Aorta (tissue), 5 donors: ENCODE measurements at regions not wholly inside any gene's neighbourhood (a gene's known extent, or its start where the extent isn't known, plus 50 kb on each side); places are given as distances from the start of the nearest gene placed in this dataset.

Experiments used
- ATAC-seq: fragments of 200-7000 bp; cut with Tn5 transposase; one replicate; pipeline ENCODE4 v1.9.1; 2022; ENCODE audit warnings: moderate library complexity; ENCODE audit not compliant: low FRiP score
- DNase-seq, 2 donors: peaks; one replicate each; pipeline ENCODE4 v3.0.0-alpha.2; 2020
- H3K27ac ChIP-seq, 2 donors: one replicate each; pipeline ENCODE4 v1.5.1; 2013; ENCODE audit warnings: low read length in 2 of 2, mild to moderate bottlenecking in 2 of 2, moderate library complexity in 2 of 2, control low read depth in 1 of 2, inconsistent platforms in 1 of 2, low read depth in 1 of 2
- H3K27me3 ChIP-seq, 2 donors: one replicate each; pipeline ENCODE4 v1.6.1; 2013; ENCODE audit warnings: control low read depth in 1 of 2, low read length in 1 of 2, mild to moderate bottlenecking in 1 of 2, moderate library complexity in 1 of 2; ENCODE audit not compliant: insufficient read depth in 2 of 2, control insufficient read depth in 1 of 2
- H3K36me3 ChIP-seq, 2 donors: one replicate each; pipeline ENCODE4 v1.6.1; 2013; ENCODE audit warnings: control low read depth in 1 of 2, low read length in 1 of 2, mild to moderate bottlenecking in 1 of 2; ENCODE audit not compliant: insufficient read depth in 2 of 2, control insufficient read depth in 1 of 2
- H3K4me1 ChIP-seq, 2 donors: one replicate each; pipeline ENCODE4 v1.6.1; 2013; ENCODE audit warnings: low read length in 2 of 2, control low read depth in 1 of 2, mild to moderate bottlenecking in 1 of 2, moderate library complexity in 1 of 2; ENCODE audit not compliant: insufficient read depth in 2 of 2, control insufficient read depth in 1 of 2
- H3K4me3 ChIP-seq, 2 donors: one replicate each; pipeline ENCODE4 v1.5.1; 2013; ENCODE audit warnings: low read length in 2 of 2, control low read depth in 1 of 2, mild to moderate bottlenecking in 1 of 2
- H3K9me3 ChIP-seq: one replicate; pipeline ENCODE4 v1.6.1; 2013; ENCODE audit warnings: mild to moderate bottlenecking, low read length; ENCODE audit not compliant: control insufficient read depth
- WGBS, 2 donors: extraction: QIAGEN DNeasy Blood & Tissue Kit; methylation state at CpG; one replicate each; pipeline ENCODE4 v1.1.7; 2013; 5-methylcytosine and 5-hydroxymethylcytosine counted together
- intact Hi-C, 2 donors: fragments of 100-400 bp; cut with DNase I; formaldehyde crosslinking; loops; one replicate each; pipeline versions ENCODE4 v1.14.2 to v1.15.0; 2022
- donor health status: healthy with polysubstance abuse.
- donor health status: Bipolar disorder and iron deficiency.
- donor health status: DM: no; HTN: no; CAD: no.
- donor health status: DM: no; HTN: no; CAD: no.
- donor health status: DM: yes; HTN: yes; CAD: no.

GRCh38 chr14:98982986-98983385 lies 289.0 kb downstream of the BCL11B start:
- DNase-seq (no peak), ATAC-seq (no peak)
- intact Hi-C loops, result no loop called here
- H3K4me3 ChIP-seq, result no peak overlapping the region
- no peak overlapping the region for H3K27ac ChIP-seq
- peaks cover 2% of the 10 kb centered on the region for H3K9me3 ChIP-seq
- no peaks in the 10 kb centered on the region for H3K27me3 ChIP-seq
- 74 to 77% methylated on average over 8 of the region's 8 CpGs for WGBS, 2 donors
- no peaks in the 10 kb centered on the region for H3K36me3 ChIP-seq
- H3K4me1 ChIP-seq, result no peaks in the 10 kb centered on the region

- DNase-seq, result no peak
- H3K36me3 ChIP-seq, result no peaks in the 10 kb centered on the region
- intact Hi-C loops, result no loop called here
- WGBS, 2 donors, result 76 to 79% methylated on average over 11 of the region's 11 CpGs
- H3K27ac ChIP-seq, result no peak overlapping the region
- no peaks in the 10 kb centered on the region for H3K4me1 ChIP-seq
- peaks cover 2% of the 10 kb centered on the region for H3K9me3 ChIP-seq
- no peaks in the 10 kb centered on the region for H3K27me3 ChIP-seq
- ATAC-seq, result no peak
- H3K4me3 ChIP-seq, result no peak overlapping the region
Observed at GRCh38 chr14:98984027-98984718, 287.8 kb downstream of the BCL11B start.

- intact Hi-C loops, result no loop called here
- ATAC-seq, result no peak
- 90 to 91% methylated on average over 7 of the region's 7 CpGs for WGBS, 2 donors
Observed at GRCh38 chr14:98984719-98985041, 287.3 kb downstream of the BCL11B start.

GRCh38 chr14:98993818-98994217 lies 278.2 kb downstream of the BCL11B start:
- H3K36me3 ChIP-seq, result no peaks in the 10 kb centered on the region
- no peak overlapping the region for H3K4me3 ChIP-seq
- H3K4me1 ChIP-seq, result no peaks in the 10 kb centered on the region
- H3K27me3 ChIP-seq, result no peaks in the 10 kb centered on the region
- ATAC-seq (no peak), DNase-seq (no peak)
- WGBS, 2 donors, result 82 to 87% methylated on average over 1 of the region's 1 CpG
- H3K27ac ChIP-seq, result no peak overlapping the region
- H3K9me3 ChIP-seq, result peaks cover 3% of the 10 kb centered on the region
- intact Hi-C loops, result no loop called here

More at GRCh38 chr14:98984719-98985041, 287.3 kb downstream of the BCL11B start:
- Histone ChIP-seq H3K9me3 (no peaks in the 10 kb centered on the region), H3K4me1 (no peaks in the 10 kb centered on the region), H3K4me3 (no peak overlapping the region), H3K36me3 (no peaks in the 10 kb centered on the region), H3K27me3 (no peaks in the 10 kb centered on the region), H3K27ac (no peak overlapping the region)
- DNase-seq, result peak in 1 of 2 donors; percentile 47

- H3K4me1 ChIP-seq, result no peaks in the 10 kb centered on the region
- H3K27ac ChIP-seq, result no peak overlapping the region
- peaks cover 3% of the 10 kb centered on the region for H3K9me3 ChIP-seq
- H3K4me3 ChIP-seq, result no peak overlapping the region
- WGBS, 2 donors, result 94% methylated on average over 3 of the region's 3 CpGs
- DNase-seq (no peak), ATAC-seq (no peak)
- no peaks in the 10 kb centered on the region for H3K27me3 ChIP-seq
- H3K36me3 ChIP-seq, result no peaks in the 10 kb centered on the region
- intact Hi-C loops, result no loop called here
Observed at GRCh38 chr14:98994561-98994960, 277.4 kb downstream of the BCL11B start.

- WGBS, 2 donors, result 89 to 93% methylated on average over 6 of the region's 6 CpGs
- intact Hi-C loops, result no loop called here
- Histone ChIP-seq H3K27me3 (no peaks in the 10 kb centered on the region), H3K27ac (no peak overlapping the region), H3K4me1 (no peaks in the 10 kb centered on the region), H3K36me3 (no peaks in the 10 kb centered on the region), H3K4me3 (no peak overlapping the region), H3K9me3 (peaks cover 3% of the 10 kb centered on the region)
- ATAC-seq (no peak), DNase-seq (no peak)
Observed at GRCh38 chr14:98997526-98998205, 274.3 kb downstream of the BCL11B start.

- Histone ChIP-seq H3K27ac (no peak overlapping the region), H3K4me1 (no peaks in the 10 kb centered on the region), H3K36me3 (no peaks in the 10 kb centered on the region), H3K27me3 (no peaks in the 10 kb centered on the region), H3K9me3 (no peaks in the 10 kb centered on the region), H3K4me3 (no peak overlapping the region)
- DNase-seq, result no peak
- 73 to 76% methylated on average over 9 of the region's 9 CpGs for WGBS, 2 donors
- intact Hi-C loops, result no loop called here
- ATAC-seq, result no peak
Observed at GRCh38 chr14:98999345-98999744, 272.7 kb downstream of the BCL11B start.

GRCh38 chr14:98999901-99000300 lies 272.1 kb downstream of the BCL11B start:
- H3K4me1 ChIP-seq, result no peaks in the 10 kb centered on the region
- intact Hi-C loops, result no loop called here
- DNase-seq (no peak), ATAC-seq (no peak)
- no peaks in the 10 kb centered on the region for H3K9me3 ChIP-seq
- no peak overlapping the region for H3K27ac ChIP-seq
- no peaks in the 10 kb centered on the region for H3K27me3 ChIP-seq
- no peak overlapping the region for H3K4me3 ChIP-seq
- WGBS, 2 donors, result 82 to 83% methylated on average over 11 of the region's 11 CpGs
- no peaks in the 10 kb centered on the region for H3K36me3 ChIP-seq

- 71 to 74% methylated on average over 7 of the region's 7 CpGs for WGBS, 2 donors
- H3K27ac ChIP-seq, result no peak overlapping the region
- H3K9me3 ChIP-seq, result no peaks in the 10 kb centered on the region
- no peaks in the 10 kb centered on the region for H3K36me3 ChIP-seq
- H3K4me1 ChIP-seq, result no peaks in the 10 kb centered on the region
- intact Hi-C loops, result no loop called here
- no peaks in the 10 kb centered on the region for H3K27me3 ChIP-seq
- ATAC-seq (no peak), DNase-seq (no peak)
- no peak overlapping the region for H3K4me3 ChIP-seq
Observed at GRCh38 chr14:99001241-99001640, 270.8 kb downstream of the BCL11B start.
